Kidney capillary endothelial cell (primary cell): ENCODE measurements at regions not wholly inside any gene's neighbourhood (a gene's known extent, or its start where the extent isn't known, plus 50 kb on each side); places are given as distances from the start of the nearest gene placed in this dataset.
A peak's percentile ranks its signal among the peaks of the same experiment; 100 is the strongest.

Source experiments
- DNase-seq: peaks from one replicate; pipeline ENCODE4 v3.0.0-alpha.2; 2018; ENCODE audit warnings: low spot score

DNA sequence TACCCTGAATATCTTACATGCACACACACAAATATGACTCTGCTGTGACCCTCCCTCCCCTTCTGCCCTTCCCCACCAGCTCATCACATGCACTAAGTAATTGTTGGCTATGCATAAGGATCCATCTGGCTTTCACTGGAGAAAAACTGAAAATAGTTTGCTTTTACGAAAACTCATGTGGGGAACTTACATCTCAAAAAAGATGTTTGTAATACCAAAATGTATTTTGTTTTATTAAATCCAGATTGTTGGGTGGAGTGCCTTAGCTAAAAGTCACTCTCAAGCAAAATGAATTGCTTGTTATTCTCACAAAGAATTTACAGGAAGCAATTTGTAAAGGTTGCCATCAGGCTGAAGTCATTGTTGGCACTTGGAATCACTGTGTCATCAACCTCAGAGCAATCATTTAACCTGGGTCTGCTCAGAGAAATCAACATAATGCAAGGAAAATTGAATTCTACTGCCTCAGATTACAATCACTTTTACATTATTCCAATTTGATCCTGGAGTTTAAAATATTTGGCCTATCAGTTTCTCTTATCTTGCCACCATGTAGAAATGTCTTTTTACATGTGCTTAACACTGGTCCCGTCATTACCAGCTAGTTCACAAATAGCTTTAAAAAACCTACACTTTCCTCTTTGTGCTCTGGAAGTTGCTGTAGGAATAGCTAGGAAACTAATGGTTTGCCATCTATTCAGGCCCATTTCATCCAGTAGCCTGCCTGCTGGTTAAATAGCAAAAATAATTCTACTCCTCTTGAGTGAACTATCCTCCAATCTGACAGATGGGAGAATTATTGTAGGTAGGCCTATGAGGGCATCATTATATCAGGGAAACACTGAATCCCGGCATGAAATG, 90.3 kb upstream of the TMEM17 start:
- DNase-seq: peak; percentile 63

DNA sequence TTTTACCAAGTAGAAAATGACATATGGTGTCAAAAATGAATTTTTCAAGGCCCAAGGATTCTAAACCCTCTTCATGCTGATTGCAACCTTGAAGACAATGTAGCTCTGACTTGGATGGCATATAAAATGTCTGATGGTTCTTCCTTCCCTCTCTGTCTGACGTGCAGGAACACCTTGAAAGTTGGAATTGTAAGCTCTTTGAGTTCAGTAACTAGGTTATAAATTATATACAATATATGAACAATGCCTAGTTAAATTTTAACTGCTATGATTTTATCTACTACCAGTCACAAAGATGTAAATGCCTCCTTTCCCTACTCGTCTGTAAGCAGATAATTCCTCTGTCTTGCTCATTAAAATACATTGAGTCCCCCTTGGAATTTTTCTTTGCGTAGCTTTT, 89.5 kb upstream of the TMEM17 start:
- DNase-seq: no peak

DNA sequence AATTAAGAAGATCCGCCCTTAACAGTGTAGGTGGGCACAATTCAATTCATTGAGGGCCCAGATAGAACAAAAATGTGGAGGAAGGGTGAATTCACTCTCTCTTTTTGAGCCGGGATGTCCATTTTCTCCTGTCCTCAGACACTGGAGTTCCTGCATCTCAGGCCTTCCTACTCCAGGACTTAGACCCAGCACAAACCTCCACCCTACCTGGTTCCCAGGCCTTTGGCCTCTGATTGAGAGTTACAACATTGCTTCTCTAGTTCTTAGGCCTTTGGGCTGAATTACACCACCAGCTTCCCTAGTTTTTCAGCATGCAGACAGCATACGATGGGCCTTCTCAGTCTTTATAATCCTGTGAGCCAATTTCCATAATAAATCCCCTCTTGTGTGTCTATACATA, 87.8 kb upstream of the TMEM17 start:
- DNase-seq: no peak

DNA sequence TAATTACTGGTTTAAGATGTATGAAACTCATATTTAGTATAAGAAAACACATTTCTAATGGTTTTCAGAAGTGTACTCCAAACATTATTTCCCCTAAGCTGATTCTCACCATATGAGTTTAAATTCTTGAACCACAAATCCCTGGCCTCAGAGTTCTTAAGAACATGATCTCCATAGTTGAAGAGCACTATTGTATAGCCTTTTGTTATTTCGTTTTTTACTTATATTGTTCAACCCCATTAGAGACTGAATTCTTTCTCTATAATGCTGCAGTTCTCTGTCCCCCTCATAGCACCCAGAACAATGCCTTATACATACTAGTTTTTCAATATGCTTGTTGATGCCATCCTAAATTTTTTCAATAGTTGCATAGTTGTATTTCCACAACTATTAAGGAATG, 85.5 kb upstream of the TMEM17 start:
- DNase-seq: no peak

DNA sequence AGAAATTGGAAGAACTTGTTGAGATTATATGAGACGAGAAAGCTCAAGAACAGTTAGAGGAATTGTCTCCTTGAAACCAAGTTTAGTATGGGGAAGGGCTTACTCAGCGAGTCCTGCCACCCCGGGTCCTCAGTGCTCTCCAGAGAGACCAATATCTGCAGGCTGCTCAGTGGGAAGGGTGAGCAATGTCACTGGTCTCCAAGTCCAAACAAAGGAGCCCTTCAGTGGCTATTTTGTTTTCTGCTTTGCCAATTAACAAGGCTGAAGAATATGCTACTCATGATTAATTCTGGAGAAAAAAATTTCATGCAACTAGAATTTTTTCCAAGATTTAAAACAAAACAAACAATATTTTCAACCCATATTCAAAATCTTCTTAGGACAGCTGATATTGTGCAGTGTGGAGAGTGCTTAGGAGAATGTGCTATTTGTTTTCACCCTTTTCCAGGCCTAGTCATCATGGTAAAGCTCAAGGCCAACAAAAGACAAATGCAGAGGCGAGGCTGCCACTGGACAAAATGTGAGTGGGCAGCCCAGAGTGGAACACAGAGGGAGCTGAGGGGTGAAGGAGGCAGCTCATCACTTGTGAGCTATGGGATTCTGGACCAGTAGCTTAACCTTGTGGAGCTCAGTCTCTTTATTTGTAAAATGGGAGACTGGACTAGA, 83.8 kb upstream of the TMEM17 start:
- DNase-seq: no peak

DNA sequence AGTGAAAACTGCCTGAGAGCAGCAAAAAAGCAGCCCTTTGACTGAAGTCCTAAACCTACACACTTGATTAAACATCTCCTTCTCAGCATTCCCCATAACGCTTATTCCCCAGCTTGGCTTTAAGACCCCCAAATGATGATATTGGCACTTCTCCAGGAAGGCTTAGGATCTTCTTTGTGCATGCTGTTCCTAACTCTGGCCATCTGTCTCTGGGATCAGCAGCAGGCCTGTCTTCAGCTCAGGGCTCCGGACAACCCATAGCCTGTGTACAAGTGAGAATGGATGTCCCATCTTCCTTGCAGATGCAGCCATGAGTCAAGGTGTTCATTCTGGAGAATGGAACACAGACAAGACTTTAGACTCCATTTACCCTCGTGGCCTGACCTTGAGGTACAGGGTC, 81.6 kb upstream of the TMEM17 start:
- no peak for DNase-seq

DNA sequence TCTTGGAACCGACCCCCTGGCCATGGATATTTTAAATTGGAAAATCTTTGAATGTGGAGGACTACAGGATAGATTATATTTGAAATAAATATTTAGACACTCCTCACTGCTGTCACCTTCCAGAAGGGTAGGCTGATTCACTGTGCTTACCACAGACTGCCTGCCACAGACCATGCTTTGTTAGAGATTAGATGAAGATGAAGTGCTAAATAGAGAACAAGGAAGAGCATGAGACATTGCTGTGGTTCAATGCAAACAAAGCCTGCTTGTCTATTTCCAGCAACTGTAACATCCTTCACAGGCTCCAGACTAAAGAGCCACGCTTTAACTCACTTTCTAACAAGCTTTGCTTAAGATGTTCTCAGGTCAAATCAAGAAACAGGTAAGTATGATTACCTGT, 81.0 kb upstream of the TMEM17 start:
- no peak for DNase-seq

DNA sequence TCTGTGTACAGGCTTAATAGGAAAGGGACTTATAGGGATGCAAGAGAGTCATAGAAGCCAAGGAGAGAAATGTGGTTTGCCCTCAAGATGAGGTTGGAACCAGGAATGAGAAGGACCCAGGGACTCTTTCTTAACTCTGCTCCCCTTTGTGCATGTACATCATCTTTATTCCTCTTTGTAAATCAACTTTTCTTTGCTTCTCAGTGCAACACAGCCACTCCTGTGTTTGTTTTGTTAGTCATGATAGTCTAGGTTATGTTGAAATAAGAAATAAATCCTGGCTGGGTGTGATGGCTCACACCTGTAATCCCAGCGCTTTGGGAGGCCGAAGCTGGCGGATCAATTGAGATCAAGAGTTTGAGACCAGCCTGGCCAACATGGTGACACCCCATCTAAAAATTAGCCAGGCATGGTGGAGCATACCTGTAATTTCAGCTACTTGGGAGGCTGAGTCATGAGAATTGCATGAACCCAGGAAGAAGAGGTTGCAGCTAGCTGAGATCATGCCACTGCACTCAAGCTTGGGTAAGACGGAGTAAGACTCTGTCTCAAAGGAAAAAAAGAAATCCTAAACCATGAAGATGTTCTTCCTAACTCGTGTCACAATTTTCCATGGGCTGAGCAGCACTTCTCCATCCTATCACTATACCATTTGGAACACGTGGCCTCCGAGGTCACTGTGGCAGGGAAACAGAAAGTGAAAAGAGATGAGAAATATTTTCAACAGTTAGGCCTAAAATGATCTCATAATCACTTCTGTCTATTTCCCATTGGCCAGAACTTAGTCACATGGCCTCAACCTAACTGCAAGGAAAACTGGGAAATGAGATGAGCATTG, 73.0 kb upstream of the TMEM17 start:
- DNase-seq: no peak

DNA sequence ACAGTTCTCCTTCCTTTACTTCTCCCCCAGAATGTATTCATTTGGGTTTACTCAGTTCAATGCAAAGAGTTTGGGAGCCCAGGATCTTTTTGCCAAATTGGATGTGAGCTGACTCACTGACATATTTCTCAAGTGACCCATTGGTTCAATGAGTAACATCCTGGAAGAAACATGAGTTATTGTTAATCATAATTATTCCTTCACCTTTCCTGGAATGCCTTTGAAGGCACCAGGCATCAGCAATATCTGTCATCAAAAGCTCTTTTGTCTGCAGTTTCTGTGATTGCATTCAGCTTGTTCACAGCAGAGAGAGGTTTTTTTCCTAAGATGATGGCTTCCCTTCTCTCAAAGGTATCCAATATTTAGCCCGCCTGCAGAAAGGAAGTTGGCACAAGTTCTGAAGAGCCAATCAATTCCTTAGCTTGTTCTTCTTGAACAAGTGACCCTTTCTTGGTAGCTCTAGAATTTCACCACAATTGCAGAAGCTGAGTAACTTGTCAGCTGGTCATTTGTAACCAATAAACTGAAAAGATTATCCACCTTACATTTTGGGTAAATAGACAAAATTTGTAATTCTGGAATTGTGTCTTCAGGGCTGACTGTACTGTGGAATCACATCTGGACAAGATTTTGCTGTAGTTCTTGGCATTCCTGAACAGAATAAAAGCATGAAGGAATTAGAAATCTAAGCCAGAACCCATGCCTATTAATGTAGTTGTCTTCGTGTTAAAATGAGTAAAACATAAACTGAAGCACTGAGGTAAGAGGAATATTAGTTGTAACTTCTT, 72.2 kb upstream of the TMEM17 start:
- DNase-seq: peak; percentile 99

DNA sequence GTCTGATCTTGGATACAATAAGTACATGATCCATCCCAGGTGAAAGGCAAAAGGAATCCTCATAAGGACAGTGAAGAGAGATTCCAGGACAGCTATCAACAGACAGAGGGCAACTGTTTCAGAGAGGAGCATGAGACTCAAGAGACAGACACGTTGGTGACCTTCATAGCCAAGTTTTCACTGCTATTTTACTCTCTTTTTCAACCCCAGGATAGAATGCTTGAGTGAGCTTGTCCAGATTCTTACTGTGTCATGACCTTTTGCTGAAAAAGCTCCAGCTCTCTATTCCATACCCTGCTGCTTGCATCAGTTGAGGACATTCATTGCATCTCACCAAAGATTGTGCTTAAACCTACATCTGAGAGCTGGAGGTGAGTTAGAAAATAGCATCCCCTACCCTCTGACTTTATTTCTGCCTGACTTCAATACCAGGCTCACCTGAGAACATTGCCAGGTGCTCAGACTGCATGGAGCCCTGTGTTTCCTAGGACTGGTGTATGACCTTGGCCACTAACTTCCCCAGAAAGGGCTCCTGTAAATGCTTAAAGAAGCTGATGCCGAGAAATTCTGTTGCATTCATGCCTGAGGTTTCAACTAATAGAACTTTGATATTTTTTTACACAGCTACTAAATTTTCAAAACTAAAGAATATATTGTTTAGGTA, 70.4 kb upstream of the TMEM17 start:
- no peak for DNase-seq

DNA sequence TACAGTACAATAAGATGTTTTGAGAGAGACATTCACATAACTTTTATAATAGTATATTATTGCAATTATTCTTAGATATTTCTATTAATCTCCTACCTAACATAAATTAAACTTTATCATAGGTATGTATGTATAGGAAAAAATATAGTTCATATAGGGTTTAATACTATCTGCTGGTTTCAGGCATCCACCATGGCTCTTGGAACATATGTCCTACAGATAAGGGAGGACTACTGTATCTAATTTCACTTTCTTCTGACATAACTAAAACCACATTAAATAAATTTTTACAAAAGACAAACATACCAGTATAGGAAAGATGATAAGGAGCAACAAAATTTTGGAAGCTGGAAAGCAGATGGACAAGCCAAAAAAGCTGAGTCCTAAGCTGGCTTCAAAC, 67.9 kb upstream of the TMEM17 start:
- DNase-seq: no peak

DNA sequence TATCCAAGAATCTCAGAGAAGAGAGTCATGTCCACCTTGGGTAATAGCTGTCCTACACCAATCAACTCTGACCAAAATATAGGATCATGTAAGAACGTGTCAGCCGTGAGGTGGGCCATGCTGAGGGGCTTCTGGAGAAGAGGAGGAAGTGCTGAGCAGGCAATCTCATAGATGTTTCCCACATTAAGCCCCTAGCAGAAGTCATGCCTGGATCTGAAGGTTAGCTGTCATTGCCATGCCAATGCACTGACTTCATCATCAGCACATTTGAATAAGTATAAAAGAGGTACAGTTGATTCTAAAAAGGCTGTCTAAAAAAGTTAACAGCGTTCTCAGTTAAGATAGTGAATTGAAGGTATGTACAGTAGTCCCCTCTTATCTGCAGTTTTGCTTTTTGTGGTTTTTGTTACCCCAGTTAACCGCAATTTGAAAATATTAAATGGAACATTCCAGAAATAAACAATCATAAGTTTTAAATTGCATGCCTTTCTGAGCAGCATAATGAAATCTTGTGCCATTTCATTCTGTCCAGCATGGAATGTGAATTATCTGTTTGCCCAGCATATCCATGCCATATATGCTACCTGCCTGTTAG, 67.2 kb upstream of the TMEM17 start:
- no peak for DNase-seq

DNA sequence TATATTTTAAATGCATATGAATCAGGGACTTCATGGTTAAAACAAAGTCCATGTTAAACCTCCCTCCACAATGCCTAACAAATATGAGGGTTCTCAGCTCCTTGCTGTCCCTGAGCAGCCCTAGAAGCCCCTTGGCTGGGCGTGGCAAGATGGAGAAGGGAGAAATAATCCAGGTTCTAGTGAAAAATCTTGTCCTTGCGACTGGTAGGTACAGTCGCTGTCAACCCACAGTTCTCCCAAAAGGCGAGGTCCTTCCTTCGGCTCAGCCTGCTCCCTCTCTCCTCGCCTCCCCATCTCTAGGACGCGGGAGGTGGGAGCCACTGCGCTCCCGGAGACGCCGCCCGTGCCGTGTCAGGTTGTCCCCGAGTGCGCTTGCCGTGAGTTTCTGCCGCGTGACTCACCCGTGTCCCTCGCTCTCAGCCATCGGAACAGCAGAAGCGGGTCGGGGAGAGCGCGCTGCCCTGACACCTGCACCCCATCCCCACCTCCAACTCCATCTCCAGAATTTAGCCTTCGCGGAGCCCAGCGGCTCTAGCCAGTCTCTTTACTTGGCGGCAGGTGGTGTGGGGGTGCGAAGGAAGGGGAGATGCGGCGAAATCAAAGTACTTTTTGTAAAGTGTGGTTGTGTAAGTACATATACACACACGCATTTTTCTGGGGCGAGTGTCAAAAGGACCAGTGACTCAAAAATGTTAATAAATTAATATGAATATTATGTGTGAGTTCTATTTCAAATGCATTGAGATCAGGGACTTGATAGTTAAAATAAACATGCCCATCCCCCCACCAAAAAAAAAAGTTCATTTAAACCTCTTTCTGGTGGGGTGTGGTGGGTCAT, 65.1 kb upstream of the TMEM17 start:
- no peak for DNase-seq

DNA sequence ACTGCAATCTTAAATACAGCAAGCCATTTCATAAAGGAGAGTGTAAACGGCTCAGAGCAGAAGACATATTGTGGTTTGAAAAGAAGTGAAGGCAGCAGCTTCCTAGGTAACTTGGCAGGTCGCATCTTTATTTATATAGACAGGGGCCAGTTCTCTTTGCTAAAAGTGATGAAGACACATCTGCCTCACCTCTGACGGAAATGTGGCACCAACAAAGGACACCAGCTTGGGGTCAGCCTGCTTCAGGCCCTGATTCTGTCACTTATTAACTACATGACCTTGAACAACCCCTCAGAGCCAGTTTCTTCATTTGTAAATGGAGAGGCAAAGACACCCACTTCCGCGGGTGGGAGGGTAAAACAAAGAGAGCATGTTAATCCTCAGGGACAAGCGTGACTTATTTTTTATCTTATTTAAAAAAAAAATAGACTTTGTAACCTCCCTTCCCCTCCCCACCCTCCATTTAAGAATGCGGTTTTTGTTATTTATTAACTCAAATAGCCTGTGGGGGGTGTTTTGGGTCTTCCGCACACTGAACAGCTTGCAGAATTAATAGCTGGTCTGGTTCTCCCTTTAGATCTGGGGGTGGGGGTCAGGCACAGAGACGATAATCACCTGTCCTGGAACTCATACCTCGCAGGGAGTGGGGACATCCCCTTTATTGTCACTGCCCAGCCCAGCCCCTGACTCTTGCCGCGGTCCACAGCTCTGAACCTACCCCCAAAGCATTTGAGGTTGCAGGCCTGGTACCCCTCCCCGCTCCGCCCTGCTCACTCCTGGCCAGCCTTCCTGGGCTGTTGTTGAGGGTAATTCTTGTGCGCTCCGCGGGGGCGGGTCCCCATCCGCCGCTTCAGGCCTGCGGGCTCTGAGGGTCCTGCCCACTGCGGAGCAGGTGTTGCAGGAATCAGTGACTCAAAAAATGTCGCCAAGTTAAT, 64.2 kb upstream of the TMEM17 start:
- DNase-seq: no peak

DNA sequence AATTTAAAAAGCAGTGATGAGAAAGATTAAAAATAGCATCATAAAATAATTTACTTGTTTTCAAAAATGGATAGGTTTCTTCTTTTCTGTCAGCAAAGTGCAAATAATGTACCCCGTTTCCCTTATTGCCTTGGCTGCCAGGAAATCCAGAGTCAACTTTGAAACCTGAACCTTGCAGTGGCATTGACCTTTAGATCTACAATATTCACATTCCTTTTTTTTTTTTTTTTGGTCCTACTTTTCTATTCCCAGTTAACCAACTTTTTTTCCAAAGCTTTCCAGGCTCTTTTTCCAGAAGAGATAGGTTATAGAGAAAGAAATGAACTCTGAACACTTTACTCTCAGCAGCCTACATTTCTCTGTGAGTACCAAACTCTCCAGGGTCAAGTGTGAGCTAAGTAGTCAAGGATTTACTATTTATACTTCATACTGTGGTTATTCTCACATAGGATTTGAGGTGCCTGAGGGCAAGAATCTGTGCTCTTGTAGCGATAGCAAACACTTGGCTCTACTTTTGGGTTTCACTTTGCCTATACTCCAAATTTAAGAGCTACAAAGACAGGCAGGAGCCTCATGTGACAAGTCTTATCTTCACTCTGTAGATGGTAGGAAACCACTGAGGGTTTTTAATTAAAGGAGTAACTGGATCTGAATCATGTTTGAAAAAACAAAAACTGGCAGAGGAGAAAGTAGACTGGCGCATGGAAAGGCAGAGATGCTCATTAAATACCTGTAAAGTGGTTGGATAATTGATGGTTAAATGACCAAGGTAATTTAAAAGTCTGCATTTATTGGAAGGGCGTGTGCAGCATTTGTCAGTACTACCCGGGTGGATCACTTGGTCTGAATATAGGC, 63.2 kb upstream of the TMEM17 start:
- no peak for DNase-seq

DNA sequence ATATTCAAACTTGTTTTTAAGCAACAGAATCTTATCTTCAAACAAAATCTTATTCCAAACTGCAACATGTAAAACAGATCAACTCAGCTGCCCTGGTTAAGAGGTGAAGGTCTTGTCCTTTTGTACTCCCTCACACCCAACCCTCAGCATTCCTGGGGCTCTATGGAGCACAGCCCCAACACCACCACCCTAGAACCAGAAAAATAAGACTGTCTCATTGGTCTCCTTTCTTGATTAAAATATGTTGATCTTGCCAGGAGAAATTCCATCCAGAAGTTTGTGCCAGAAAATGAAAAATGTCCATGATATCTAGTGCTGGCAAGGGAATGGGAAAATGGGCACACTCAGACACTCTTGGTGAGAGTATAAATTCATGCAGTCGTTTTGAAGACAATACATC, 62.1 kb upstream of the TMEM17 start:
- DNase-seq: no peak

DNA sequence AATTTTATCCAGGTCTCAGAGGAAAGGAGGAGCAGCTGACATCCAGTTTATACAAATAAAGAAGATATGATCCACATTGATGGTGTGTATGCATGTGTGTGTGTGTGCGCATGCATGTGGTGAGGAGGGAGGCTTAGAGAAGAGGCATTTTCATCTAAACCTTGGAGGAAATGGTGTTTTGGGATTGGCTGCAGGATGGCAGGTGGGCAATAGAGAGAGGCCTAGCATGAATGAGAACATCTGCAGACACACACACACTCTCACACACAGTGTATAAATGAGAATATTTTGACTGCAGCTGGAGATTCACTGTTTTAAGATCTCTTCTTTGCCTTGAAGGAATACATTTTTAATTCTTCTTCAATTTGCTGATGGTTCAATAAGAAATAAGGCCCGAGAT, 61.7 kb upstream of the TMEM17 start:
- no peak for DNase-seq

DNA sequence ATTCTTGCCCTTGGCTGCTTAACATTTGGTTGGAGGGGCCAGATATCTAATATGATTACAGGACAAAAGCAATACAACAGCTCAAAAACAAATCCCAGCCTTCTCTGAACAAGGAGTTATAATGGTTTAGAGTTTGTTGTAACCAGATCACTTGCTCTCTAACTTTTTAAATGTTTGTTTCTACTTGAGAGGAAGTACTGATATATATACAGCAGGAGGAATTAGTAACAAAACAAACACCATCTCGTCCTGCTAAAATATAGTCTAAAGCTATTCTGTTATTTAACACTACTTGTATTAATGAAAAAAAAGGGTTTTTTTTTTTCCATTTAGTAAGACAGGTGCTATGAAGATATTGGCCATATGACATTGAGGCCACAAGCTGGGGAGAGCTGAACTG, 60.9 kb upstream of the TMEM17 start:
- no peak for DNase-seq
